H1 (cell line): ENCODE measurements at regions not wholly inside any gene's neighbourhood (a gene's known extent, or its start where the extent isn't known, plus 50 kb on each side); places are given as distances from the start of the nearest gene placed in this dataset.

Experiments
- CTCF ChIA-PET: fragments of 300-600 bp; sonication (Branson Sonifier 250); formaldehyde crosslinking; loops from one replicate; lab custom pipeline; 2021; ENCODE audit not compliant: partially characterized antibody; lab: Charles Lee
- POLR2A ChIA-PET: fragments of 300-600 bp; sonication (Branson Sonifier 250); formaldehyde crosslinking; loops from one replicate; lab custom pipeline; 2021; ENCODE audit warnings: inconsistent platforms; ENCODE audit not compliant: partially characterized antibody; lab: Charles Lee
- DNase-seq, 2 experiments: peaks; one replicate each; pipeline versions ENCODE4 v3.0.0 to v3.0.0-alpha.2; 2010 to 2022; ENCODE audit warnings: low spot score in 2 of 2, low read depth in 1 of 2, mixed read lengths in 1 of 2
- FAIRE-seq: peaks from 2 replicates; lab custom pipeline; 2011; peaks lifted over from hg19 to GRCh38; lab: Jason Lieb, UNC
- H2AFZ ChIP-seq: 2 replicates; pipeline ENCODE4 v1.8.1; 2012; ENCODE audit warnings: low read length, inconsistent platforms
- H2AK5ac ChIP-seq: 2 replicates; pipeline ENCODE4 v1.6.1; 2013; ENCODE audit warnings: low read depth, low read length
- H2BK120ac ChIP-seq: replicated peaks from 2 replicates; pipeline ENCODE3; 2013; ENCODE audit warnings: low read depth, low read length, inconsistent platforms
- H2BK12ac ChIP-seq: 2 replicates; pipeline ENCODE4 v1.6.1; 2013; ENCODE audit warnings: low read depth, low read length
- H2BK15ac ChIP-seq: 2 replicates; pipeline ENCODE4 v1.6.1; 2013; ENCODE audit warnings: low read length
- H2BK20ac ChIP-seq: 2 replicates; pipeline ENCODE4 v1.6.1; 2013; ENCODE audit warnings: low read length
- H2BK5ac ChIP-seq: 2 replicates; pipeline ENCODE4 v1.6.1; 2013; ENCODE audit warnings: low read depth, low read length
- H3K14ac ChIP-seq: 2 replicates; pipeline ENCODE4 v1.6.1; 2013; ENCODE audit warnings: inconsistent platforms; ENCODE audit not compliant: insufficient read length
- H3K18ac ChIP-seq: 2 replicates; pipeline ENCODE4 v1.6.1; 2013; ENCODE audit warnings: low read length; ENCODE audit errors: extremely low read depth
- H3K23ac ChIP-seq: 2 replicates; pipeline ENCODE4 v1.6.1; 2013; ENCODE audit warnings: inconsistent platforms; ENCODE audit not compliant: insufficient read length
- H3K23me2 ChIP-seq: 2 replicates; pipeline ENCODE4 v1.6.1; 2013; ENCODE audit warnings: low read depth, low read length
- H3K27ac ChIP-seq: 2 replicates; pipeline ENCODE4 v1.6.1; 2011; ENCODE audit warnings: low read depth, low read length, inconsistent platforms
- H3K27me3 ChIP-seq, 4 experiments: replicated peaks in 1 of 4; 1 replicate in 1 of 4; 2 replicates in 3 of 4; pipeline versions ENCODE4 v1.6.1 to v1.8.1; 2011 to 2013; ENCODE audit warnings: low read length in 3 of 4, mild to moderate bottlenecking in 3 of 4, inconsistent platforms in 2 of 4, mixed read lengths in 2 of 4, moderate library complexity in 1 of 4; ENCODE audit not compliant: control insufficient read depth in 3 of 4, insufficient read depth in 3 of 4; ENCODE audit errors: extremely low read depth in 1 of 4
- H3K36me3 ChIP-seq, 4 experiments: 2 replicates each; pipeline versions ENCODE4 v1.6.1 to v1.8.1; 2011 to 2013; ENCODE audit warnings: mild to moderate bottlenecking in 4 of 4, low read length in 3 of 4, moderate library complexity in 2 of 4, control low read depth in 1 of 4, inconsistent platforms in 1 of 4; ENCODE audit not compliant: insufficient read depth in 4 of 4, control insufficient read depth in 2 of 4
- H3K4ac ChIP-seq: replicated peaks from 2 replicates; pipeline ENCODE3; 2013; ENCODE audit warnings: low read length, low read depth, mixed read lengths, inconsistent platforms; ENCODE audit not compliant: insufficient read length
- H3K4me1 ChIP-seq, 4 experiments: replicated peaks in 1 of 4; 1 replicate in 1 of 4; 2 replicates in 3 of 4; pipeline versions ENCODE4 v1.6.1 to v1.8.1; 2011 to 2013; ENCODE audit warnings: low read length in 3 of 4, inconsistent platforms in 2 of 4, mixed read lengths in 1 of 4; ENCODE audit not compliant: insufficient read depth in 4 of 4, control insufficient read depth in 3 of 4
- H3K4me2 ChIP-seq, 2 experiments: 2 replicates each; pipeline versions ENCODE4 v1.6.1 to v1.8.1; 2011 to 2013; ENCODE audit warnings: low read depth in 2 of 2, low read length in 2 of 2, control low read depth in 1 of 2, inconsistent platforms in 1 of 2, mild to moderate bottlenecking in 1 of 2; ENCODE audit not compliant: insufficient read depth in 1 of 2
- H3K4me3 ChIP-seq, 4 experiments: fragments of 200-600, 300-600 bp in 1 of 4; sonication (generic), shearing (Covaris generic), sonication (Bioruptor Twin) in 1 of 4; 2 replicates each; pipeline versions ENCODE4 v1.5.1 to v1.8.1; 2011 to 2016; ENCODE audit warnings: low read length in 4 of 4, low read depth in 3 of 4, control low read depth in 2 of 4, inconsistent platforms in 2 of 4, mild to moderate bottlenecking in 2 of 4, mixed read lengths in 1 of 4, moderate library complexity in 1 of 4; ENCODE audit not compliant: insufficient read depth in 2 of 4; ENCODE audit errors: extremely low read depth in 1 of 4
- H3K56ac ChIP-seq: replicated peaks from 2 replicates; pipeline ENCODE3; 2013; ENCODE audit warnings: low read depth, mild to moderate bottlenecking, mixed read lengths, low read length, inconsistent platforms; ENCODE audit not compliant: insufficient read length
- H3K79me1 ChIP-seq: 2 replicates; pipeline ENCODE4 v1.6.1; 2013; ENCODE audit warnings: low read depth, low read length, control low read depth
- H3K79me2 ChIP-seq, 2 experiments: 2 replicates each; pipeline versions ENCODE4 v1.6.1 to v1.8.1; 2012 to 2013; ENCODE audit warnings: low read length in 2 of 2, mild to moderate bottlenecking in 2 of 2, inconsistent platforms in 1 of 2; ENCODE audit not compliant: insufficient read depth in 2 of 2, control insufficient read depth in 1 of 2
- H3K9ac ChIP-seq, 4 experiments: replicated peaks in 1 of 4; 1 replicate in 1 of 4; 2 replicates in 3 of 4; pipeline versions ENCODE4 v1.6.1 to v1.8.1; 2011 to 2013; ENCODE audit warnings: low read depth in 3 of 4, low read length in 3 of 4, control low read depth in 2 of 4, mild to moderate bottlenecking in 2 of 4, moderate library complexity in 2 of 4, inconsistent platforms in 1 of 4; ENCODE audit errors: extremely low read depth in 1 of 4
- H3K9me3 ChIP-seq, 2 experiments: 2 replicates each; pipeline versions ENCODE4 v1.6.1 to v1.8.1; 2012 to 2013; ENCODE audit warnings: mild to moderate bottlenecking in 2 of 2, moderate library complexity in 2 of 2, control low read depth in 1 of 2, inconsistent platforms in 1 of 2, low read depth in 1 of 2, low read length in 1 of 2, mixed read lengths in 1 of 2; ENCODE audit not compliant: insufficient read depth in 2 of 2
- H4K20me1 ChIP-seq, 2 experiments: replicated peaks in 1 of 2; 2 replicates each; pipeline versions ENCODE3 to v1.8.1; 2011 to 2013; ENCODE audit warnings: inconsistent platforms in 2 of 2, low read length in 2 of 2, mild to moderate bottlenecking in 1 of 2; ENCODE audit not compliant: insufficient read depth in 2 of 2, control insufficient read depth in 1 of 2
- H4K5ac ChIP-seq: 2 replicates; pipeline ENCODE4 v1.6.1; 2013; ENCODE audit warnings: low read length, low read depth, mixed read lengths, inconsistent platforms; ENCODE audit not compliant: insufficient read length
- H4K8ac ChIP-seq: 2 replicates; pipeline ENCODE4 v1.8.0; 2013; ENCODE audit warnings: mild to moderate bottlenecking, moderate library complexity, low read length, inconsistent platforms; ENCODE audit not compliant: insufficient read depth; ENCODE audit errors: extremely low read depth
- H4K91ac ChIP-seq: replicated peaks from 2 replicates; pipeline ENCODE3; 2013; ENCODE audit warnings: low read length, mixed read lengths, inconsistent platforms; ENCODE audit not compliant: insufficient read length
- ASH2L ChIP-seq: fragments of 200-600, 300-600 bp; sonication (generic); IDR thresholded peaks from one replicate; pipeline ENCODE4 v1.7.1; 2017; ENCODE audit warnings: low read length
- POU5F1 ChIP-seq: IDR thresholded peaks from 2 replicates; pipeline ENCODE4 v1.6.1; 2011; ENCODE audit warnings: low read depth, mild to moderate bottlenecking, low read length, moderate library complexity
- SP2 ChIP-seq: IDR thresholded peaks from 2 replicates; pipeline ENCODE4 v1.6.1; 2012; ENCODE audit warnings: mild to moderate bottlenecking, low read length, inconsistent platforms
- ZNF274 ChIP-seq: IDR thresholded peaks from 2 replicates; pipeline ENCODE4 v1.7.0; 2012; ENCODE audit warnings: low read length, borderline replicate concordance; ENCODE audit errors: extremely low read depth
- WGBS, 2 experiments: shearing (Covaris generic) in 1 of 2; methylation state at CpG; one replicate each; pipeline versions ENCODE4 v1.1.6 to v1.1.7; 2013 to 2015; ENCODE audit warnings: low lambda C conversion rate in 2 of 2, mixed read lengths in 2 of 2, inconsistent platforms in 1 of 2, low coverage in 1 of 2, missing lambda C conversion rate in 1 of 2; ENCODE audit not compliant: insufficient replicate concordance in 2 of 2, insufficient coverage in 1 of 2, insufficient read length in 1 of 2; ENCODE audit errors: extremely low coverage in 1 of 2, missing lambda C conversion rate in 1 of 2; 5-methylcytosine and 5-hydroxymethylcytosine counted together

DNA sequence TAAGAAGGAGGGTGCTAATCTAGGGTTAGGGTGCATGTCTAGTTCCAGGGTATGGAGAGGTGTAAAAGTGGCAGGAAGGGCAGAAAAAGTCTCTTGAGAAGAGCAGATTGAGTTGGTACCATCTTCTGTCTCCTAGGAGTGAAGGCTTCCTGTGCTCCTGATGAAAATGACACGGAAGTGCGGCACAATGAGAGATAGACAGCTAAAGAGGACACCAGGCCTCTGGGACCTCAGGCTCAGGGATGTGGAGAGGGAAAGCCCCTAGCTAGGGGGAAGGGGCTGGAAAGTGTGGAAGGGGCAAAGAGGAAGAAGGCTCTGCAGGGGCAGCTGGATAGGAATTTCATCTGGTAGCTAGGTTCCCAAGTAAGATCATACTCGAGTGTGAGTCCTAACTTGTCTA is 498.3 kb upstream of the EEF2KMT start:
- ChIA-PET CTCF (interaction anchor here (1.2 to 2.0 kb wide), 2 partner anchors 20 to 112 kb away, joined by 3 to 6 read pairs; no protein-coding TSS in a partner anchor), POLR2A (no interaction called here)
- no peaks in the 10 kb centered on the region for H3K79me1 ChIP-seq
- H3K14ac ChIP-seq, result no peak overlapping the region
- H3K36me3 ChIP-seq, result no peaks in the 10 kb centered on the region
- no peak overlapping the region for H4K91ac ChIP-seq
- H4K5ac ChIP-seq, result no peak overlapping the region
- no peak overlapping the region for H3K27ac ChIP-seq
- no peaks in the 10 kb centered on the region for H4K20me1 ChIP-seq
- H3K18ac ChIP-seq, result no peak overlapping the region
- H2AFZ ChIP-seq, result no peak overlapping the region
- H2BK120ac ChIP-seq, result no peak overlapping the region
- H3K4ac ChIP-seq, result no peak overlapping the region
- no peaks in the 10 kb centered on the region for H3K9me3 ChIP-seq
- H3K56ac ChIP-seq, result no peak overlapping the region
- peak overlapping the region; percentile 5; the same call in 1 of the 2 replicates for H2AK5ac ChIP-seq
- no peak overlapping the region for H4K8ac ChIP-seq
- peaks cover 0 to 4% (median 2%) of the 10 kb centered on the region in 4 experiments; a peak in 3 of 7 replicates for H3K4me1 ChIP-seq
- no peak overlapping the region for H2BK5ac ChIP-seq
- no peak overlapping the region for H3K9ac ChIP-seq
- H3K27me3 ChIP-seq, result no peaks in the 10 kb centered on the region; a peak in 1 of 7 replicates
- no peak overlapping the region for H3K4me3 ChIP-seq
- no peaks in the 10 kb centered on the region for H3K23me2 ChIP-seq
- WGBS, 2 experiments, result 94% methylated on average over 3 of the region's 3 CpGs; no CpG with 5 or more reads in 1 of the 2 experiments
- no peak overlapping the region for H3K4me2 ChIP-seq
- H2BK15ac ChIP-seq, result no peak overlapping the region
- DNase-seq (no peak), FAIRE-seq (no peak)
- no peak overlapping the region for H2BK20ac ChIP-seq
- H2BK12ac ChIP-seq, result no peak overlapping the region; the same call in 1 of the 2 replicates
- H3K23ac ChIP-seq, result no peak overlapping the region
- no peaks in the 10 kb centered on the region for H3K79me2 ChIP-seq
- TF ChIP-seq POU5F1 (no peak), ZNF274 (no peak), ASH2L (no peak), SP2 (no peak)
